Memory B cell (primary cell): ENCODE measurements at regions not wholly inside any gene's neighbourhood (a gene's known extent, or its start where the extent isn't known, plus 50 kb on each side); places are given as distances from the start of the nearest gene placed in this dataset.

Experiments used
- ATAC-seq: fragments of 150-1000 bp; cut with Tn5 transposase; 2 replicates; pipeline ENCODE4 v1.10.0; 2021; ENCODE audit warnings: low read depth, mild to moderate bottlenecking, moderate library complexity
- DNase-seq, 2 donors: peaks; one replicate each; pipeline ENCODE4 v3.0.0; 2022; ENCODE audit warnings: low spot score in 2 of 2
- H3K27ac Mint-ChIP-seq: one replicate; pipeline ENCODE4 v1.8.0; 2022; ENCODE audit warnings: mild to moderate bottlenecking, moderate library complexity, mixed read lengths
- H3K27me3 Mint-ChIP-seq: one replicate; pipeline ENCODE4 v1.8.0; 2022; ENCODE audit warnings: mixed read lengths
- H3K36me3 Mint-ChIP-seq: one replicate; pipeline ENCODE4 v1.8.0; 2022; ENCODE audit warnings: mild to moderate bottlenecking, mixed read lengths
- H3K4me1 Mint-ChIP-seq: one replicate; pipeline ENCODE4 v1.8.0; 2022; ENCODE audit warnings: mixed read lengths
- H3K4me3 Mint-ChIP-seq: one replicate; pipeline ENCODE4 v1.8.0; 2022; ENCODE audit warnings: mild to moderate bottlenecking, moderate library complexity, mixed read lengths
- H3K9me3 Mint-ChIP-seq: one replicate; pipeline ENCODE4 v1.8.0; 2022; ENCODE audit warnings: mixed read lengths

GRCh38 chr5:169474226-169474625, 109.3 kb upstream of the SPDL1 start:
- no peaks in the 10 kb centered on the region for H3K4me1 Mint-ChIP-seq
- no peaks in the 10 kb centered on the region for H3K36me3 Mint-ChIP-seq
- H3K27ac Mint-ChIP-seq, result no peak overlapping the region
- H3K4me3 Mint-ChIP-seq, result no peak overlapping the region
- peaks cover 4% of the 10 kb centered on the region for H3K27me3 Mint-ChIP-seq
- no peak for ATAC-seq
- no peak for DNase-seq
- peaks cover 10% of the 10 kb centered on the region for H3K9me3 Mint-ChIP-seq

- ATAC-seq (no peak), DNase-seq (no peak)
- H3K27ac Mint-ChIP-seq, result no peak overlapping the region
- H3K27me3 Mint-ChIP-seq, result peaks cover 6% of the 10 kb centered on the region
- peaks cover 5% of the 10 kb centered on the region for H3K9me3 Mint-ChIP-seq
- H3K36me3 Mint-ChIP-seq, result no peaks in the 10 kb centered on the region
- no peaks in the 10 kb centered on the region for H3K4me1 Mint-ChIP-seq
- H3K4me3 Mint-ChIP-seq, result no peak overlapping the region
Measured at GRCh38 chr5:169472544-169472943, 111.0 kb upstream of the SPDL1 start.

GRCh38 chr5:169471021-169471420, 112.6 kb upstream of the SPDL1 start:
- H3K4me3 Mint-ChIP-seq, result no peak overlapping the region
- no peak overlapping the region for H3K27ac Mint-ChIP-seq
- no peaks in the 10 kb centered on the region for H3K9me3 Mint-ChIP-seq
- peaks cover 6% of the 10 kb centered on the region for H3K27me3 Mint-ChIP-seq
- ATAC-seq (no peak), DNase-seq (no peak)
- H3K36me3 Mint-ChIP-seq, result no peaks in the 10 kb centered on the region
- H3K4me1 Mint-ChIP-seq, result no peaks in the 10 kb centered on the region

- Mint-ChIP-seq H3K27me3 (peaks cover 4% of the 10 kb centered on the region), H3K36me3 (no peaks in the 10 kb centered on the region), H3K27ac (no peak overlapping the region), H3K9me3 (no peaks in the 10 kb centered on the region), H3K4me1 (no peaks in the 10 kb centered on the region), H3K4me3 (no peak overlapping the region)
- no peak for DNase-seq
- ATAC-seq, result no peak
Measured at GRCh38 chr5:169467041-169467771, 116.4 kb upstream of the SPDL1 start.

GRCh38 chr5:169460896-169461295, 122.7 kb upstream of the SPDL1 start:
- H3K9me3 Mint-ChIP-seq, result no peaks in the 10 kb centered on the region
- DNase-seq (no peak), ATAC-seq (no peak)

GRCh38 chr5:169460123-169460522, 123.5 kb upstream of the SPDL1 start:
- no peaks in the 10 kb centered on the region for H3K36me3 Mint-ChIP-seq
- H3K9me3 Mint-ChIP-seq, result no peaks in the 10 kb centered on the region
- H3K4me1 Mint-ChIP-seq, result no peaks in the 10 kb centered on the region
- H3K27me3 Mint-ChIP-seq, result peaks cover 2% of the 10 kb centered on the region
- no peak for ATAC-seq
- DNase-seq, result no peak
- no peak overlapping the region for H3K4me3 Mint-ChIP-seq
- H3K27ac Mint-ChIP-seq, result no peak overlapping the region

More at GRCh38 chr5:169460896-169461295, 122.7 kb upstream of the SPDL1 start:
- Mint-ChIP-seq H3K27me3 (peaks cover 2% of the 10 kb centered on the region), H3K27ac (no peak overlapping the region), H3K4me1 (no peaks in the 10 kb centered on the region), H3K36me3 (no peaks in the 10 kb centered on the region), H3K4me3 (no peak overlapping the region)

- no peaks in the 10 kb centered on the region for H3K36me3 Mint-ChIP-seq
- H3K4me1 Mint-ChIP-seq, result no peaks in the 10 kb centered on the region
- H3K27ac Mint-ChIP-seq, result no peak overlapping the region
- no peak for DNase-seq
- peaks cover 2% of the 10 kb centered on the region for H3K9me3 Mint-ChIP-seq
- H3K4me3 Mint-ChIP-seq, result no peak overlapping the region
- peaks cover 4% of the 10 kb centered on the region for H3K27me3 Mint-ChIP-seq
- no peak for ATAC-seq
Measured at GRCh38 chr5:169458221-169458620, 125.4 kb upstream of the SPDL1 start.

GRCh38 chr5:169450464-169450863, 133.1 kb upstream of the SPDL1 start:
- Mint-ChIP-seq H3K36me3 (no peaks in the 10 kb centered on the region), H3K4me3 (no peak overlapping the region), H3K27me3 (peaks cover 8% of the 10 kb centered on the region), H3K4me1 (no peaks in the 10 kb centered on the region), H3K27ac (no peak overlapping the region), H3K9me3 (peaks cover 3% of the 10 kb centered on the region)
- ATAC-seq (no peak), DNase-seq (no peak)

GRCh38 chr5:169448826-169449225, 134.7 kb upstream of the SPDL1 start:
- ATAC-seq (no peak), DNase-seq (no peak)
- Mint-ChIP-seq H3K27ac (no peak overlapping the region), H3K4me1 (no peaks in the 10 kb centered on the region), H3K36me3 (no peaks in the 10 kb centered on the region), H3K27me3 (peaks cover 9% of the 10 kb centered on the region), H3K9me3 (peaks cover 3% of the 10 kb centered on the region), H3K4me3 (no peak overlapping the region)

- Mint-ChIP-seq H3K27me3 (peaks cover 6% of the 10 kb centered on the region), H3K4me1 (no peaks in the 10 kb centered on the region), H3K4me3 (no peak overlapping the region), H3K9me3 (no peaks in the 10 kb centered on the region), H3K36me3 (no peaks in the 10 kb centered on the region), H3K27ac (no peak overlapping the region)
- ATAC-seq, result no peak
- no peak for DNase-seq
Measured at GRCh38 chr5:169445191-169445590, 138.4 kb upstream of the SPDL1 start.

- DNase-seq (no peak), ATAC-seq (no peak)
- Mint-ChIP-seq H3K9me3 (no peaks in the 10 kb centered on the region), H3K4me3 (no peak overlapping the region), H3K36me3 (no peaks in the 10 kb centered on the region), H3K27ac (no peak overlapping the region), H3K27me3 (peaks cover 8% of the 10 kb centered on the region), H3K4me1 (no peaks in the 10 kb centered on the region)
Measured at GRCh38 chr5:169442913-169443784, 140.4 kb upstream of the SPDL1 start.

GRCh38 chr5:169442403-169442874, 141.1 kb upstream of the SPDL1 start:
- Mint-ChIP-seq H3K27me3 (peaks cover 10% of the 10 kb centered on the region), H3K36me3 (no peaks in the 10 kb centered on the region), H3K4me3 (no peak overlapping the region), H3K4me1 (no peaks in the 10 kb centered on the region), H3K27ac (no peak overlapping the region), H3K9me3 (no peaks in the 10 kb centered on the region)
- DNase-seq, result no peak
- no peak for ATAC-seq

- Mint-ChIP-seq H3K4me3 (no peak overlapping the region), H3K9me3 (no peaks in the 10 kb centered on the region), H3K4me1 (no peaks in the 10 kb centered on the region), H3K36me3 (no peaks in the 10 kb centered on the region), H3K27ac (no peak overlapping the region), H3K27me3 (peaks cover 8% of the 10 kb centered on the region)
- ATAC-seq (no peak), DNase-seq (no peak)
Measured at GRCh38 chr5:169440107-169440705, 139.3 kb upstream of the SLIT3 start.

- DNase-seq (no peak), ATAC-seq (no peak)
- peaks cover 8% of the 10 kb centered on the region for H3K27me3 Mint-ChIP-seq
- H3K4me1 Mint-ChIP-seq, result no peaks in the 10 kb centered on the region
- H3K9me3 Mint-ChIP-seq, result no peaks in the 10 kb centered on the region
- no peak overlapping the region for H3K4me3 Mint-ChIP-seq
- H3K36me3 Mint-ChIP-seq, result no peaks in the 10 kb centered on the region
- no peak overlapping the region for H3K27ac Mint-ChIP-seq
Measured at GRCh38 chr5:169439362-169439761, 138.4 kb upstream of the SLIT3 start.
